Neuronal stem cell (in vitro differentiated cells): ENCODE measurements at regions not wholly inside any gene's neighbourhood (a gene's known extent, or its start where the extent isn't known, plus 50 kb on each side); places are given as distances from the start of the nearest gene placed in this dataset.

Source experiments
- DNase-seq: peaks from one replicate; pipeline ENCODE4 v3.0.0-alpha.2; 2013; ENCODE audit warnings: low spot score
- H2AFZ ChIP-seq: one replicate; pipeline ENCODE4 v1.6.1; 2013; ENCODE audit warnings: mild to moderate bottlenecking, low read length, inconsistent platforms
- H2AK5ac ChIP-seq: 2 replicates; pipeline ENCODE4 v1.6.1; 2013; ENCODE audit warnings: low read depth, mild to moderate bottlenecking, inconsistent platforms, low read length, moderate library complexity, mixed read lengths
- H2BK120ac ChIP-seq: 2 replicates; pipeline ENCODE4 v1.6.1; 2013; ENCODE audit warnings: low read depth, mild to moderate bottlenecking, inconsistent platforms, low read length, moderate library complexity, mixed read lengths
- H2BK12ac ChIP-seq: one replicate; pipeline ENCODE4 v1.6.1; 2013; ENCODE audit warnings: low read length, inconsistent platforms
- H2BK15ac ChIP-seq: 2 replicates; pipeline ENCODE4 v1.6.1; 2013; ENCODE audit warnings: mild to moderate bottlenecking, low read length, inconsistent platforms, mixed read lengths
- H2BK5ac ChIP-seq: one replicate; pipeline ENCODE4 v1.6.1; 2013; ENCODE audit warnings: inconsistent platforms, mild to moderate bottlenecking, low read length, moderate library complexity
- H3K14ac ChIP-seq: one replicate; pipeline ENCODE4 v1.6.1; 2013; ENCODE audit warnings: low read length, inconsistent platforms
- H3K18ac ChIP-seq: 2 replicates; pipeline ENCODE4 v1.6.1; 2013; ENCODE audit warnings: low read length, inconsistent platforms
- H3K23ac ChIP-seq: 2 replicates; pipeline ENCODE4 v1.6.1; 2013; ENCODE audit warnings: low read depth, mild to moderate bottlenecking, mixed read lengths, low read length, inconsistent platforms; ENCODE audit not compliant: poor library complexity
- H3K27ac ChIP-seq: replicated peaks from 3 replicates; pipeline ENCODE4 v1.5.1; 2013; ENCODE audit warnings: low read length, inconsistent platforms
- H3K27me3 ChIP-seq, 3 experiments: 2 replicates each; pipeline ENCODE4 v1.6.1; 2013; ENCODE audit warnings: low read length in 3 of 3, mild to moderate bottlenecking in 2 of 3, inconsistent platforms in 1 of 3, low read depth in 1 of 3, mixed read lengths in 1 of 3, moderate library complexity in 1 of 3; ENCODE audit not compliant: control insufficient read depth in 3 of 3, insufficient read depth in 3 of 3
- H3K36me3 ChIP-seq, 2 donors: replicated peaks in 1 of 2; 2 replicates each; pipeline ENCODE4 v1.6.1; 2013; ENCODE audit warnings: low read length in 2 of 2; ENCODE audit not compliant: control insufficient read depth in 2 of 2, insufficient read depth in 2 of 2
- H3K4ac ChIP-seq: 2 replicates; pipeline ENCODE4 v1.6.1; 2013; ENCODE audit warnings: inconsistent platforms, mild to moderate bottlenecking, low read length, moderate library complexity
- H3K4me1 ChIP-seq, 2 donors: 1 replicate in 1 of 2; 2 replicates in 1 of 2; pipeline ENCODE4 v1.6.1; 2013; ENCODE audit warnings: low read length in 2 of 2, low read depth in 1 of 2; ENCODE audit not compliant: control insufficient read depth in 2 of 2, insufficient read depth in 1 of 2
- H3K4me2 ChIP-seq: one replicate; pipeline ENCODE4 v1.6.1; 2013; ENCODE audit warnings: mild to moderate bottlenecking, low read length, inconsistent platforms; ENCODE audit not compliant: insufficient read depth, poor library complexity, severe bottlenecking
- H3K4me3 ChIP-seq, 2 donors: 2 replicates each; pipeline ENCODE4 v1.5.1; 2013; ENCODE audit warnings: low read length in 2 of 2, mild to moderate bottlenecking in 2 of 2, inconsistent platforms in 1 of 2, moderate library complexity in 1 of 2
- H3K79me1 ChIP-seq: one replicate; pipeline ENCODE4 v1.6.1; 2013; ENCODE audit warnings: low read depth, mild to moderate bottlenecking, inconsistent platforms, low read length, moderate library complexity
- H3K9ac ChIP-seq: one replicate; pipeline ENCODE4 v1.6.1; 2013; ENCODE audit warnings: mild to moderate bottlenecking, low read depth, low read length, inconsistent platforms; ENCODE audit not compliant: poor library complexity
- H3K9me3 ChIP-seq, 2 donors: replicated peaks in 1 of 2; 2 replicates each; pipeline versions ENCODE3 to v1.6.1; 2013; ENCODE audit warnings: low read length in 2 of 2, mild to moderate bottlenecking in 2 of 2, inconsistent platforms in 1 of 2, low read depth in 1 of 2, mixed read lengths in 1 of 2, moderate library complexity in 1 of 2; ENCODE audit not compliant: control insufficient read depth in 2 of 2, insufficient read depth in 1 of 2
- H4K8ac ChIP-seq: one replicate; pipeline ENCODE4 v1.6.1; 2013; ENCODE audit warnings: low read depth, mild to moderate bottlenecking, inconsistent platforms, low read length, moderate library complexity
- H4K91ac ChIP-seq: one replicate; pipeline ENCODE4 v1.6.1; 2013; ENCODE audit warnings: low read length, low read depth, mild to moderate bottlenecking, inconsistent platforms; ENCODE audit not compliant: poor library complexity
- WGBS, 2 donors: extraction: QIAGEN DNeasy Blood & Tissue Kit; methylation state at CpG; one replicate each; pipeline ENCODE4 v1.1.7; 2013; ENCODE audit warnings: missing lambda C conversion rate in 2 of 2, mixed read lengths in 1 of 2; ENCODE audit not compliant: insufficient read length in 2 of 2, insufficient replicate concordance in 1 of 2; ENCODE audit errors: extremely low coverage in 2 of 2; 5-methylcytosine and 5-hydroxymethylcytosine counted together

DNA sequence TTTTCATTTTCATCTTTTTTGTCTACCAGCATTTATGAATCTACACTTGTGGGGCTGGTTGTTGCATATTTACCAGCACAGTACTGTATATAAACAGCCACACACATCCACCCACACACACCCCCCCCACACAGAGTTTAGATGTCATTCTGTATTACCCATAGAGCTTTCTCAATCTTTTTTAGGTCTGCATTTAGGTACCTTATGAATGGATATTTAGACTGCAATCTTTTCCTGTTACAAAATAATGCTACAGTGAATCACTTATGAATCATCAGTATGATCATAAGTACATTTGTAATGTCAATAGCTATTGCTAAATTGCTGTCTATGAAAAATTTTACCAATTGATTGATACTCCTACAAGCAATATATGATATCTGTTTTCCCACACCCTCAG, 67.3 kb upstream of the STK38L start:
- no peak overlapping the region for H2AK5ac ChIP-seq
- peaks cover 0 to 3% of the 10 kb centered on the region in 2 donors for H3K9me3 ChIP-seq
- no peak for DNase-seq
- H3K79me1 ChIP-seq: no peaks in the 10 kb centered on the region
- no peak overlapping the region for H3K18ac ChIP-seq
- no peak overlapping the region for H3K14ac ChIP-seq
- no peak overlapping the region for H3K9ac ChIP-seq
- no peak overlapping the region for H2BK5ac ChIP-seq
- H4K8ac ChIP-seq: no peak overlapping the region
- H4K91ac ChIP-seq: no peak overlapping the region
- no peak overlapping the region for H3K27ac ChIP-seq
- H3K23ac ChIP-seq: no peak overlapping the region
- H3K4ac ChIP-seq: no peak overlapping the region
- H2AFZ ChIP-seq: no peak overlapping the region
- H3K4me3 ChIP-seq: no peak overlapping the region
- no peaks in the 10 kb centered on the region for H3K4me1 ChIP-seq
- H3K36me3 ChIP-seq: no peaks in the 10 kb centered on the region
- H2BK120ac ChIP-seq: no peak overlapping the region
- no peak overlapping the region for H2BK12ac ChIP-seq
- no peaks in the 10 kb centered on the region for H3K27me3 ChIP-seq
- no peak overlapping the region for H2BK15ac ChIP-seq
- H3K4me2 ChIP-seq: no peak overlapping the region

DNA sequence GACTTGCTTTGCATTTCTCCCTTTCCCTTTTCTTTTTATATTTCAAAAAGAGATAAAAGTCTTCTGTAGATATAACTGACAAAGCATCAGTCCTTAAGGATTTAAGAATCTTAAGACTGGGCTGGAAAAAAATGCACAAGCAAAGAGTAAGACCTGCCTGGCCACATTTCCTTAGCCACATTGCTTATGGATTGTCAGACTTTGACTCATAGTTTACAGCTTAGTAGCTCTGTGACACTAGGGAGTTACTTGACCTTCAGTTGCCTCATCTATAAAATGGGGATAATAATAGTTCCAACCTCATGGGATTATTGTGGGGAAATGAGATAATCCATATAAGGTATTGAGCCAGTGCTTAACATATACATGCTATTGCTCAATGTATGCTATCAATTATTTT, 66.4 kb upstream of the STK38L start:
- H2AK5ac ChIP-seq: no peak overlapping the region
- H2AFZ ChIP-seq: no peak overlapping the region
- H3K27ac ChIP-seq: no peak overlapping the region
- no peaks in the 10 kb centered on the region for H3K36me3 ChIP-seq
- H3K4ac ChIP-seq: no peak overlapping the region
- no peak overlapping the region for H3K4me3 ChIP-seq
- H2BK120ac ChIP-seq: no peak overlapping the region
- H3K27me3 ChIP-seq: no peaks in the 10 kb centered on the region
- H3K23ac ChIP-seq: no peak overlapping the region
- H4K8ac ChIP-seq: no peak overlapping the region
- H3K18ac ChIP-seq: no peak overlapping the region
- H4K91ac ChIP-seq: no peak overlapping the region
- no peak overlapping the region for H2BK12ac ChIP-seq
- no peak overlapping the region for H3K9ac ChIP-seq
- no peak overlapping the region for H3K4me2 ChIP-seq
- no peak overlapping the region for H2BK15ac ChIP-seq
- DNase-seq: no peak
- H3K14ac ChIP-seq: no peak overlapping the region
- H3K9me3 ChIP-seq: no peaks in the 10 kb centered on the region
- no peak overlapping the region for H2BK5ac ChIP-seq
- no peaks in the 10 kb centered on the region for H3K79me1 ChIP-seq
- no peaks in the 10 kb centered on the region for H3K4me1 ChIP-seq

DNA sequence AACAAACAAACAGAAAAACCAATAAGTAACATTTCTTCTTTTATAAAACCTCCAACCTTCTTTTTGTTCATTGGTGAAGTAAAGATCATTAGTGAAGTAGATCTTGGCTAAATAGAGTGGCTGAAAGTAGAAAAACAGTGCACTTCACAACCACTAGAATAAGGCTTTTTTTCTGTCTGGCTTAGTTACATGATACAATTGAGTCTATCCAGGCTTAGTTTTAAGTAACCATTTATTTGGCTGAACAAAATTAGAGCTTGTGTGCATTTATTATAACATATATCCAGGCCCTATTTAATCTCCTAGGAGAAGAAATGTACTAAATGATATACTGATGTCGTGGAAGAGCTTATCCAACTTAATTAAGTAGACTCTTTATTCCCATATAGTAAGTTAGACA, 65.8 kb upstream of the STK38L start:
- H3K18ac ChIP-seq: no peak overlapping the region
- H3K4me3 ChIP-seq: no peak overlapping the region
- H2BK120ac ChIP-seq: no peak overlapping the region
- H3K79me1 ChIP-seq: no peaks in the 10 kb centered on the region
- H3K27me3 ChIP-seq: no peaks in the 10 kb centered on the region
- no peak overlapping the region for H2BK12ac ChIP-seq
- no peak overlapping the region for H4K91ac ChIP-seq
- no peak overlapping the region for H3K4ac ChIP-seq
- no peak overlapping the region for H3K9ac ChIP-seq
- no peaks in the 10 kb centered on the region for H3K9me3 ChIP-seq
- H2BK15ac ChIP-seq: no peak overlapping the region
- no peak overlapping the region for H3K27ac ChIP-seq
- no peak overlapping the region for H3K14ac ChIP-seq
- H4K8ac ChIP-seq: no peak overlapping the region
- no peak for DNase-seq
- no CpG with 5 or more reads among the region's 1 CpG for WGBS, 2 donors
- no peak overlapping the region for H3K23ac ChIP-seq
- H2AFZ ChIP-seq: no peak overlapping the region
- no peaks in the 10 kb centered on the region for H3K36me3 ChIP-seq
- H3K4me1 ChIP-seq: no peaks in the 10 kb centered on the region
- H3K4me2 ChIP-seq: no peak overlapping the region
- no peak overlapping the region for H2BK5ac ChIP-seq
- H2AK5ac ChIP-seq: no peak overlapping the region

DNA sequence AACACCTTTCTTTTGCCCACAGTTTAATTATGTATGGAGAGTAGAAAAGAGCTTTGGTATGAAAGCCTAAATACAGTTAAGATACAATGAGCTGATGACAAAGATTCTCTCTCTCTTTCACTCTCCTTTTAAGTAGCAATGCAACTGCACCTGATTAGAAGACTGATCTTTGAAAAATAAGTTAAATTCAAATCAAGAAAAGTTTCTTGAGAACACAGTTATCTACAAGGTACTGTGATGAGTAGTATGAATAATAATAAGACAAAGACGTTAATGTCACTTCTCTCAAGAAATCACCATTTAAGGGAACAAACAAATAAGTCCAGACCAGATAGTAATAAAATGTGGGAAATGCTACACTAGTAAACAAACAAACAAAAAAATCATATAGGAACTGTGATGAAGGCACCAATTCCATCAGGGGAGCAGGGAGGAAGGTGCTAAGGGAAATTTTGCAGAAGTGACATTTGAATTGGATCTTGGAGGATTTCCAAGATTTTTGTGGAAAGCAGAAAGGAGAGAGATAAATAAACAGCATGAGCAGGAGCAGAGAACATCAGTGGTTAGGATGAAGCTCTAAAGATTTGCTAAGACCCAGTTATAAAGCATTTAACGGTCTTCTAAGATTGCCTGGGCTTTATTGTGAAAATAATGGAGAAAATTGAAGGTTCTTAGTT, 65.2 kb upstream of the STK38L start:
- Histone ChIP-seq H2BK120ac (no peak overlapping the region), H3K9ac (no peak overlapping the region), H3K4ac (no peak overlapping the region), H2BK12ac (no peak overlapping the region), H4K91ac (no peak overlapping the region), H3K36me3 (no peaks in the 10 kb centered on the region), H3K18ac (no peak overlapping the region), H3K27me3 (no peaks in the 10 kb centered on the region), H3K4me2 (no peak overlapping the region), H2BK5ac (no peak overlapping the region), H3K79me1 (no peaks in the 10 kb centered on the region), H4K8ac (no peak overlapping the region), H2BK15ac (no peak overlapping the region), H3K9me3 (no peaks in the 10 kb centered on the region), H3K4me1 (no peaks in the 10 kb centered on the region), H2AK5ac (no peak overlapping the region), H3K23ac (no peak overlapping the region), H3K14ac (no peak overlapping the region), H3K27ac (no peak overlapping the region), H3K4me3 (no peak overlapping the region), H2AFZ (no peak overlapping the region)
- no peak for DNase-seq
- WGBS, 2 donors: no CpG with 5 or more reads among the region's 2 CpGs
